ENCODE measurements at regions not wholly inside any gene's neighbourhood (a gene's known extent, or its start where the extent isn't known, plus 50 kb on each side); places are given as distances from the start of the nearest gene placed in this dataset.
"Not testable (repeated sequence)": the region's sequence is repeated elsewhere in the genome, so short reads cannot be mapped to it uniquely, and the experiment has no call there.

- H3K9me3 ChIP-seq (ENCODE audit: control insufficient read depth, low read length) = not testable (repeated sequence)
Observed at GRCh38 chr17:20843799-20844553, 198.8 kb downstream of the USP22 start.

GRCh38 chr17:20848869-20849443 is 193.9 kb downstream of the USP22 start:
- H3K79me2 ChIP-seq; H3K4me2 ChIP-seq (ENCODE audit: low read length); H3K4me3 ChIP-seq (ENCODE audit: low read depth, low read length); H3K27me3 ChIP-seq (ENCODE audit: control insufficient read depth, insufficient read depth, low read length); H2AFZ ChIP-seq; H3K36me3 ChIP-seq (ENCODE audit: control insufficient read depth, insufficient read depth, low read length); H3K4me1 ChIP-seq; H3K27ac ChIP-seq; H3K9ac ChIP-seq; H3K9me3 ChIP-seq (ENCODE audit: control insufficient read depth, low read length): not testable (repeated sequence)

More at GRCh38 chr17:20843799-20844553, 198.8 kb downstream of the USP22 start:
- H3K4me3 ChIP-seq (ENCODE audit: low read depth, low read length); H3K9ac ChIP-seq; H3K79me2 ChIP-seq; H3K27me3 ChIP-seq (ENCODE audit: control insufficient read depth, insufficient read depth, low read length); H3K36me3 ChIP-seq (ENCODE audit: control insufficient read depth, insufficient read depth, low read length); H2AFZ ChIP-seq; H3K27ac ChIP-seq; H3K4me2 ChIP-seq (ENCODE audit: low read length); H3K4me1 ChIP-seq: not testable (repeated sequence)

- H3K9ac ChIP-seq; H3K27me3 ChIP-seq (ENCODE audit: control insufficient read depth, insufficient read depth, low read length); H3K36me3 ChIP-seq (ENCODE audit: control insufficient read depth, insufficient read depth, low read length); H2AFZ ChIP-seq; H3K79me2 ChIP-seq; H3K27ac ChIP-seq; H3K4me2 ChIP-seq (ENCODE audit: low read length); H3K9me3 ChIP-seq (ENCODE audit: control insufficient read depth, low read length); H3K4me1 ChIP-seq; H3K4me3 ChIP-seq (ENCODE audit: low read depth, low read length): not testable (repeated sequence)
Observed at GRCh38 chr17:20851591-20852238, 191.1 kb downstream of the USP22 start.

GRCh38 chr17:20852239-20852989 is 190.4 kb downstream of the USP22 start:
- Histone ChIP-seq H3K4me2 (ENCODE audit: low read length) (no peak overlapping the region), H3K4me3 (ENCODE audit: low read depth, low read length) (no peak overlapping the region), H3K27ac (no peak overlapping the region), H2AFZ (no peak overlapping the region), H3K27me3 (ENCODE audit: control insufficient read depth, insufficient read depth, low read length) (peaks cover 3% of the 10 kb centered on the region), H3K36me3 (ENCODE audit: control insufficient read depth, insufficient read depth, low read length) (no peaks in the 10 kb centered on the region), H3K9me3 (ENCODE audit: control insufficient read depth, low read length) (no peaks in the 10 kb centered on the region), H3K79me2 (no peaks in the 10 kb centered on the region), H3K4me1 (no peaks in the 10 kb centered on the region), H3K9ac (no peak overlapping the region)
- TF ChIP-seq CTCF (IDR thresholded peaks at IDR 0.05) = no peak

- peaks cover 3% of the 10 kb centered on the region for H3K27me3 ChIP-seq (ENCODE audit: control insufficient read depth, insufficient read depth, low read length)
- H3K36me3 ChIP-seq (ENCODE audit: control insufficient read depth, insufficient read depth, low read length) = no peaks in the 10 kb centered on the region
- H2AFZ ChIP-seq = no peak overlapping the region
- H3K9ac ChIP-seq = no peak overlapping the region
- no peaks in the 10 kb centered on the region for H3K9me3 ChIP-seq (ENCODE audit: control insufficient read depth, low read length)
- H3K4me1 ChIP-seq = no peaks in the 10 kb centered on the region
- H3K79me2 ChIP-seq = no peaks in the 10 kb centered on the region
- H3K4me3 ChIP-seq (ENCODE audit: low read depth, low read length) = no peak overlapping the region
- no peak overlapping the region for H3K4me2 ChIP-seq (ENCODE audit: low read length)
- no peak overlapping the region for H3K27ac ChIP-seq
- no peak for TF ChIP-seq CTCF (IDR thresholded peaks at IDR 0.05)
Observed at GRCh38 chr17:20852990-20853370, 189.8 kb downstream of the USP22 start.

GRCh38 chr17:20855910-20856470 is 186.8 kb downstream of the USP22 start:
- H3K79me2 ChIP-seq = not testable (repeated sequence)

GRCh38 chr17:20866444-20867209 is 176.2 kb downstream of the USP22 start:
- H3K9ac ChIP-seq; H3K79me2 ChIP-seq; H3K4me2 ChIP-seq (ENCODE audit: low read length); H3K27ac ChIP-seq; H2AFZ ChIP-seq; H3K4me1 ChIP-seq; H3K27me3 ChIP-seq (ENCODE audit: control insufficient read depth, insufficient read depth, low read length); H3K36me3 ChIP-seq (ENCODE audit: control insufficient read depth, insufficient read depth, low read length); H3K4me3 ChIP-seq (ENCODE audit: low read depth, low read length); H3K9me3 ChIP-seq (ENCODE audit: control insufficient read depth, low read length): not testable (repeated sequence)

More at GRCh38 chr17:20855910-20856470, 186.8 kb downstream of the USP22 start:
- not testable (repeated sequence) for H2AFZ ChIP-seq; H3K9me3 ChIP-seq (ENCODE audit: control insufficient read depth, low read length); H3K9ac ChIP-seq; H3K4me3 ChIP-seq (ENCODE audit: low read depth, low read length); H3K4me1 ChIP-seq; H3K4me2 ChIP-seq (ENCODE audit: low read length); H3K27ac ChIP-seq; H3K27me3 ChIP-seq (ENCODE audit: control insufficient read depth, insufficient read depth, low read length); H3K36me3 ChIP-seq (ENCODE audit: control insufficient read depth, insufficient read depth, low read length)

- not testable (repeated sequence) for H3K4me2 ChIP-seq (ENCODE audit: low read length); H3K79me2 ChIP-seq; H3K9ac ChIP-seq; H2AFZ ChIP-seq; H3K27me3 ChIP-seq (ENCODE audit: control insufficient read depth, insufficient read depth, low read length); H3K27ac ChIP-seq; H3K9me3 ChIP-seq (ENCODE audit: control insufficient read depth, low read length); H3K4me3 ChIP-seq (ENCODE audit: low read depth, low read length); H3K36me3 ChIP-seq (ENCODE audit: control insufficient read depth, insufficient read depth, low read length); H3K4me1 ChIP-seq
Observed at GRCh38 chr17:20867436-20867937, 175.3 kb downstream of the USP22 start.
